Right lobe of liver (tissue), 4 donors: ENCODE measurements at regions not wholly inside any gene's neighbourhood (a gene's known extent, or its start where the extent isn't known, plus 50 kb on each side); places are given as distances from the start of the nearest gene placed in this dataset.

Experiments used
- POLR2A ChIP-seq: fragments of 450-650 bp; IDR thresholded peaks from one replicate; pipeline ENCODE4 v1.6.1; 2017; ENCODE audit warnings: antibody characterized with exemption, mild to moderate bottlenecking
- TF ChIP-seq, protein P1 (sequence below), 4 donors: fragments of 200-600 bp in 3 of 4; fragments of 450-650 bp in 1 of 4; IDR thresholded peaks; one replicate each; pipeline versions ENCODE4 v1.5.1 to v1.8.0; 2016 to 2022; ENCODE audit warnings: antibody characterized with exemption in 4 of 4, mild to moderate bottlenecking in 2 of 4
- donor health status: DM: no; HTN: no; CAD: no.
- donor health status: DM: no; HTN: no; CAD: no.
- donor health status: DM: no; HTN: yes; CAD: no.

DNA sequence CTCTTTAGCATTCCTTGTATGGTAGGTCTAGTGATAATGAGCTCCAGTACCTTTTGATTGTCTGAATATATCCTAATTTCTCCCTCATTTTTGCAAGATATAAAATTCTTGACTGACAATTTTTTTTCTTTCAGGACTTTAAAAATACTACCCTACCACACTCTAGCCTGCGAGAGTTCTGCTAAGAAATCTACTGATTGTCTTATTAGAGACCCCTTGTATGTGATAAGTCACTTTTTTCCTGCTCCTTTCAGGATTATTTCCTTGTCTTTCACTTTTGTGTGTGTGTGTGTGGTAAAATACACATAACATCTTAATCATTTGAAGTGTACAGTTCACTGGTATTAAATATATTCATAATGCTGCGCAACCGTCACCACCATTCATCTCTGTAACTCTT lies 68.7 kb upstream of the PPP1R9A start:
- TF ChIP-seq, protein P1, sequence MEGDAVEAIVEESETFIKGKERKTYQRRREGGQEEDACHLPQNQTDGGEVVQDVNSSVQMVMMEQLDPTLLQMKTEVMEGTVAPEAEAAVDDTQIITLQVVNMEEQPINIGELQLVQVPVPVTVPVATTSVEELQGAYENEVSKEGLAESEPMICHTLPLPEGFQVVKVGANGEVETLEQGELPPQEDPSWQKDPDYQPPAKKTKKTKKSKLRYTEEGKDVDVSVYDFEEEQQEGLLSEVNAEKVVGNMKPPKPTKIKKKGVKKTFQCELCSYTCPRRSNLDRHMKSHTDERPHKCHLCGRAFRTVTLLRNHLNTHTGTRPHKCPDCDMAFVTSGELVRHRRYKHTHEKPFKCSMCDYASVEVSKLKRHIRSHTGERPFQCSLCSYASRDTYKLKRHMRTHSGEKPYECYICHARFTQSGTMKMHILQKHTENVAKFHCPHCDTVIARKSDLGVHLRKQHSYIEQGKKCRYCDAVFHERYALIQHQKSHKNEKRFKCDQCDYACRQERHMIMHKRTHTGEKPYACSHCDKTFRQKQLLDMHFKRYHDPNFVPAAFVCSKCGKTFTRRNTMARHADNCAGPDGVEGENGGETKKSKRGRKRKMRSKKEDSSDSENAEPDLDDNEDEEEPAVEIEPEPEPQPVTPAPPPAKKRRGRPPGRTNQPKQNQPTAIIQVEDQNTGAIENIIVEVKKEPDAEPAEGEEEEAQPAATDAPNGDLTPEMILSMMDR (IDR thresholded peaks at IDR 0.05) = no peak
- TF ChIP-seq POLR2A = no peak
